Vagina (tissue), 2 donors: ENCODE measurements at regions not wholly inside any gene's neighbourhood (a gene's known extent, or its start where the extent isn't known, plus 50 kb on each side); places are given as distances from the start of the nearest gene placed in this dataset.

Source experiments
- DNase-seq, 2 donors: peaks; one replicate each; pipeline ENCODE4 v3.0.0-alpha.2; 2017; ENCODE audit errors: extremely low spot score in 2 of 2
- H3K27ac ChIP-seq: fragments of 200-600 bp; sonication (generic); one replicate; pipeline ENCODE4 v1.5.1; 2019
- H3K27me3 ChIP-seq: fragments of 200-600 bp; sonication (generic); one replicate; pipeline ENCODE4 v1.5.1; 2019
- H3K36me3 ChIP-seq, 2 donors: fragments of 200-600 bp; sonication (generic); one replicate each; pipeline ENCODE4 v1.5.1; 2017 to 2019
- H3K4me1 ChIP-seq: fragments of 200-600 bp; sonication (generic); one replicate; pipeline ENCODE4 v1.5.1; 2019
- H3K4me3 ChIP-seq, 2 donors: fragments of 200-600 bp; sonication (generic); 1 replicate in 1 of 2; 2 replicates in 1 of 2; pipeline ENCODE4 v1.5.1; 2016 to 2019
- H3K9me3 ChIP-seq: fragments of 200-600 bp; sonication (generic); one replicate; pipeline ENCODE4 v1.5.1; 2019
- CTCF ChIP-seq, 3 experiments: fragments of 450-650 bp in 2 of 3; fragments of 200-600 bp in 1 of 3; sonication (generic) in 1 of 3; IDR thresholded peaks; one replicate each; pipeline ENCODE4 v1.5.1; 2017 to 2019; ENCODE audit warnings: antibody characterized with exemption in 3 of 3, mild to moderate bottlenecking in 2 of 3, moderate library complexity in 2 of 3
- POLR2A ChIP-seq, 2 donors: fragments of 450-650 bp; IDR thresholded peaks; one replicate each; pipeline ENCODE4 v1.6.1; 2017; ENCODE audit warnings: antibody characterized with exemption in 2 of 2, mild to moderate bottlenecking in 2 of 2, moderate library complexity in 2 of 2
- POLR2AphosphoS5 ChIP-seq, 2 donors: sonication (generic); formaldehyde crosslinking; IDR thresholded peaks; one replicate each; pipeline ENCODE4 v1.9.0; 2017; ENCODE audit warnings: antibody characterized with exemption in 2 of 2, mild to moderate bottlenecking in 2 of 2, low read depth in 1 of 2; ENCODE audit not compliant: insufficient read depth in 1 of 2
- intact Hi-C: fragments of 100-400 bp; cut with DNase I; formaldehyde crosslinking; loops from one replicate; pipeline ENCODE4 v1.15.1; 2023

- no peak overlapping the region for H3K27ac ChIP-seq
- H3K4me1 ChIP-seq: no peaks in the 10 kb centered on the region
- DNase-seq: no peak
- no peaks in the 10 kb centered on the region for H3K9me3 ChIP-seq
- TF ChIP-seq POLR2A (IDR thresholded peaks at IDR 0.05): no peak
- no peak for TF ChIP-seq CTCF (IDR thresholded peaks at IDR 0.05)
- no peak for TF ChIP-seq POLR2AphosphoS5 (IDR thresholded peaks at IDR 0.05; ENCODE audit: insufficient read depth in 1 of 2, low read depth in 1 of 2)
- H3K27me3 ChIP-seq: no peaks in the 10 kb centered on the region
- H3K36me3 ChIP-seq: no peaks in the 10 kb centered on the region
- intact Hi-C loops: no loop called here
- no peak overlapping the region for H3K4me3 ChIP-seq
Observed at GRCh38 chr18:44620812-44621211, 59.9 kb upstream of the SETBP1 start.

GRCh38 chr18:44624052-44624451 lies 56.6 kb upstream of the SETBP1 start:
- DNase-seq: no peak
- H3K9me3 ChIP-seq: no peaks in the 10 kb centered on the region
- H3K27me3 ChIP-seq: no peaks in the 10 kb centered on the region
- no peaks in the 10 kb centered on the region for H3K36me3 ChIP-seq
- intact Hi-C loops: no loop called here
- H3K4me3 ChIP-seq: no peak overlapping the region
- H3K4me1 ChIP-seq: peaks cover 6% of the 10 kb centered on the region
- TF ChIP-seq POLR2A (IDR thresholded peaks at IDR 0.05) (no peak), POLR2AphosphoS5 (IDR thresholded peaks at IDR 0.05; ENCODE audit: insufficient read depth in 1 of 2, low read depth in 1 of 2) (no peak)
- H3K27ac ChIP-seq: no peak overlapping the region

- intact Hi-C loops: no loop called here
- no peaks in the 10 kb centered on the region for H3K27me3 ChIP-seq
- peaks cover 6% of the 10 kb centered on the region for H3K4me1 ChIP-seq
- H3K4me3 ChIP-seq: no peak overlapping the region
- H3K27ac ChIP-seq: no peak overlapping the region
- no peak for TF ChIP-seq CTCF (IDR thresholded peaks at IDR 0.05)
- TF ChIP-seq POLR2AphosphoS5 (IDR thresholded peaks at IDR 0.05; ENCODE audit: insufficient read depth in 1 of 2, low read depth in 1 of 2): no peak
- TF ChIP-seq POLR2A (IDR thresholded peaks at IDR 0.05): no peak
- no peaks in the 10 kb centered on the region for H3K36me3 ChIP-seq
- H3K9me3 ChIP-seq: no peaks in the 10 kb centered on the region
- no peak for DNase-seq
Observed at GRCh38 chr18:44625386-44625785, 55.3 kb upstream of the SETBP1 start.

GRCh38 chr18:44626236-44626635 lies 54.5 kb upstream of the SETBP1 start:
- Histone ChIP-seq H3K4me1 (peaks cover 6% of the 10 kb centered on the region), H3K36me3 (no peaks in the 10 kb centered on the region), H3K9me3 (no peaks in the 10 kb centered on the region), H3K4me3 (no peak overlapping the region), H3K27me3 (no peaks in the 10 kb centered on the region), H3K27ac (no peak overlapping the region)
- DNase-seq: no peak
- intact Hi-C loops: no loop called here
- no peak for TF ChIP-seq CTCF (IDR thresholded peaks at IDR 0.05)
- TF ChIP-seq POLR2AphosphoS5 (IDR thresholded peaks at IDR 0.05; ENCODE audit: insufficient read depth in 1 of 2, low read depth in 1 of 2): no peak
- TF ChIP-seq POLR2A (IDR thresholded peaks at IDR 0.05): no peak

- Histone ChIP-seq H3K4me1 (peaks cover 6% of the 10 kb centered on the region), H3K36me3 (no peaks in the 10 kb centered on the region), H3K9me3 (no peaks in the 10 kb centered on the region), H3K4me3 (no peak overlapping the region), H3K27me3 (no peaks in the 10 kb centered on the region), H3K27ac (no peak overlapping the region)
- intact Hi-C loops: no loop called here
- no peak for DNase-seq
- no peak for TF ChIP-seq POLR2AphosphoS5 (IDR thresholded peaks at IDR 0.05; ENCODE audit: insufficient read depth in 1 of 2, low read depth in 1 of 2)
- TF ChIP-seq POLR2A (IDR thresholded peaks at IDR 0.05): no peak
- no peak for TF ChIP-seq CTCF (IDR thresholded peaks at IDR 0.05)
Observed at GRCh38 chr18:44626807-44627206, 53.9 kb upstream of the SETBP1 start.

- no peak for DNase-seq
- TF ChIP-seq CTCF (IDR thresholded peaks at IDR 0.05) (no peak), POLR2AphosphoS5 (IDR thresholded peaks at IDR 0.05; ENCODE audit: insufficient read depth in 1 of 2, low read depth in 1 of 2) (no peak), POLR2A (IDR thresholded peaks at IDR 0.05) (no peak)
- Histone ChIP-seq H3K4me3 (no peak overlapping the region), H3K27ac (no peak overlapping the region), H3K36me3 (no peaks in the 10 kb centered on the region), H3K27me3 (no peaks in the 10 kb centered on the region), H3K9me3 (no peaks in the 10 kb centered on the region), H3K4me1 (peaks cover 6% of the 10 kb centered on the region)
- intact Hi-C loops: no loop called here
Observed at GRCh38 chr18:44627280-44627679, 53.4 kb upstream of the SETBP1 start.
